ENCODE measurements at regions not wholly inside any gene's neighbourhood (a gene's known extent, or its start where the extent isn't known, plus 50 kb on each side); places are given as distances from the start of the nearest gene placed in this dataset.

DNA sequence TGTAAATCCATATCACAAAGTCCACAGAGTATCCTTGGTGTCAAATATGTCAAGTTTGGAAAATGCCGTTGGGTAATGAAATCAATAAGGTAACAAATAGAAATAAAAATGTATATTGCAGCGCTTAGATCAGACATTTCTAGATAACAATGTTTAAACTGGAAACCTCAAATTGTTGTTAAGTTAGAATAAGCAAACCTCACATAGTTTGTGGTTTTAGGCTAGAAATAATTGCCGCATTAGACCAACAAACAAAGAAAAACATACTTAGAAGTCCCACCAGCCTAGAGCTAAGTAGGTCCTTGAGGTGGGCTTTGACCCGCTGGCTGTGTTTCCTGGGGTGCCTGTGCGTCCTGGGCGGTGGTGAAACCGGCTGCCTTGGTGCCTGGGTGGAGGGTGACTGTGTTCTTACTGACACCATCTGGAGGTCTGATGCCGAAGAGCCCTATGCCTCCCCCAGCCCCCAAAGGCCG, 71.4 kb downstream of the DACT2 start:
- TF ChIP-seq, protein P1, sequence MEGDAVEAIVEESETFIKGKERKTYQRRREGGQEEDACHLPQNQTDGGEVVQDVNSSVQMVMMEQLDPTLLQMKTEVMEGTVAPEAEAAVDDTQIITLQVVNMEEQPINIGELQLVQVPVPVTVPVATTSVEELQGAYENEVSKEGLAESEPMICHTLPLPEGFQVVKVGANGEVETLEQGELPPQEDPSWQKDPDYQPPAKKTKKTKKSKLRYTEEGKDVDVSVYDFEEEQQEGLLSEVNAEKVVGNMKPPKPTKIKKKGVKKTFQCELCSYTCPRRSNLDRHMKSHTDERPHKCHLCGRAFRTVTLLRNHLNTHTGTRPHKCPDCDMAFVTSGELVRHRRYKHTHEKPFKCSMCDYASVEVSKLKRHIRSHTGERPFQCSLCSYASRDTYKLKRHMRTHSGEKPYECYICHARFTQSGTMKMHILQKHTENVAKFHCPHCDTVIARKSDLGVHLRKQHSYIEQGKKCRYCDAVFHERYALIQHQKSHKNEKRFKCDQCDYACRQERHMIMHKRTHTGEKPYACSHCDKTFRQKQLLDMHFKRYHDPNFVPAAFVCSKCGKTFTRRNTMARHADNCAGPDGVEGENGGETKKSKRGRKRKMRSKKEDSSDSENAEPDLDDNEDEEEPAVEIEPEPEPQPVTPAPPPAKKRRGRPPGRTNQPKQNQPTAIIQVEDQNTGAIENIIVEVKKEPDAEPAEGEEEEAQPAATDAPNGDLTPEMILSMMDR (IDR thresholded peaks at IDR 0.05), result no peak
- TF ChIP-seq POLR2A (IDR thresholded peaks at IDR 0.05), result no peak
- TF ChIP-seq EP300 (IDR thresholded peaks at IDR 0.05), result no peak
